ENCODE measurements at regions not wholly inside any gene's neighbourhood (a gene's known extent, or its start where the extent isn't known, plus 50 kb on each side); places are given as distances from the start of the nearest gene placed in this dataset.

- no peak for TF ChIP-seq ZNF138 (CRISPR knock-in tag; conservative IDR thresholded peaks at IDR 0.05)
- TF ChIP-seq ATF2 (CRISPR knock-in tag; IDR thresholded peaks at IDR 0.05; ENCODE audit: borderline replicate concordance, low read depth) = no peak
- no peak for TF ChIP-seq EMX1 (CRISPR knock-in tag; IDR thresholded peaks at IDR 0.05)
These were observed 134.6 kb downstream of the SPATA19 start (continued) for GRCh38 chr11:133710681-133711240.

GRCh38 chr11:133710241-133710640 lies 135.1 kb downstream of the SPATA19 start:
- DNase-seq (ENCODE audit: low spot score) = no peak
- TF ChIP-seq ZSCAN18 (CRISPR knock-in tag; IDR thresholded peaks at IDR 0.05) (no peak), SMAD3 (CRISPR knock-in tag; IDR thresholded peaks at IDR 0.05; ENCODE audit: borderline replicate concordance) (no peak), TEAD1 (CRISPR knock-in tag; IDR thresholded peaks at IDR 0.05) (no peak)
- peaks cover 29% of the 10 kb centered on the region for H3K27me3 Mint-ChIP-seq (ENCODE audit: low read depth)
- H3K27ac Mint-ChIP-seq = no peak overlapping the region
- no peaks in the 10 kb centered on the region for H3K9me3 Mint-ChIP-seq
- H3K4me3 Mint-ChIP-seq = no peak overlapping the region
- no peaks in the 10 kb centered on the region for H3K36me3 Mint-ChIP-seq
- ATAC-seq = 0 out of 2 replicates have a peak, but pooled peaks have one; percentile 18
- H3K4me1 Mint-ChIP-seq = peaks cover 18% of the 10 kb centered on the region
- CTCF ChIA-PET = interaction anchor here (1.3 kb wide), 1 partner anchor 111 kb away, joined by 5 read pairs; no protein-coding TSS in a partner anchor
- POLR2A ChIA-PET = no interaction called here

- no peaks in the 10 kb centered on the region for H3K9me3 Mint-ChIP-seq
- DNase-seq (ENCODE audit: low spot score) = no peak
- no peak for TF ChIP-seq ZNF281 (CRISPR knock-in tag; IDR thresholded peaks at IDR 0.05)
- no peak for TF ChIP-seq MYBL2 (CRISPR knock-in tag; IDR thresholded peaks at IDR 0.05)
- TF ChIP-seq FOXP4 (CRISPR knock-in tag; IDR thresholded peaks at IDR 0.05) = no peak
- TF ChIP-seq JAZF1 (CRISPR knock-in tag; IDR thresholded peaks at IDR 0.05) = no peak
- TF ChIP-seq ZNF396 (CRISPR knock-in tag; IDR thresholded peaks at IDR 0.05; ENCODE audit: borderline replicate concordance) = no peak
- no peak for TF ChIP-seq CREB1 (CRISPR knock-in tag; IDR thresholded peaks at IDR 0.05)
- TF ChIP-seq CDX4 (CRISPR knock-in tag; IDR thresholded peaks at IDR 0.05; ENCODE audit: borderline replicate concordance) = no peak
- TF ChIP-seq ZNF317 (CRISPR knock-in tag; IDR thresholded peaks at IDR 0.05; ENCODE audit: borderline replicate concordance, low read depth) = no peak
- no peak for TF ChIP-seq ETV6 (CRISPR knock-in tag; IDR thresholded peaks at IDR 0.05)
- TF ChIP-seq SOX15 (CRISPR knock-in tag; IDR thresholded peaks at IDR 0.05) = no peak
- no peak for TF ChIP-seq TP53 (CRISPR knock-in tag; IDR thresholded peaks at IDR 0.05)
- no peak for TF ChIP-seq ELF4 (CRISPR knock-in tag; IDR thresholded peaks at IDR 0.05; ENCODE audit: low read depth)
- no peak for TF ChIP-seq E2F1 (CRISPR knock-in tag; IDR thresholded peaks at IDR 0.05)
- no peak for TF ChIP-seq ZNF263 (CRISPR knock-in tag; IDR thresholded peaks at IDR 0.05; ENCODE audit: low read depth)
- TF ChIP-seq EMX1 (CRISPR knock-in tag; IDR thresholded peaks at IDR 0.05) = no peak
- no peak for TF ChIP-seq FOXJ3 (CRISPR knock-in tag; IDR thresholded peaks at IDR 0.05; ENCODE audit: borderline replicate concordance)
- H3K4me3 Mint-ChIP-seq = no peak overlapping the region
- CTCF ChIA-PET = no interaction called here
- peaks cover 15% of the 10 kb centered on the region for H3K27me3 Mint-ChIP-seq (ENCODE audit: low read depth)
- POLR2A ChIA-PET = no interaction called here
- H3K4me1 Mint-ChIP-seq = peaks cover 17% of the 10 kb centered on the region
- H3K36me3 Mint-ChIP-seq = no peaks in the 10 kb centered on the region
- H3K27ac Mint-ChIP-seq = no peak overlapping the region
- no peak for ATAC-seq
These were observed 136.7 kb downstream of the SPATA19 start for GRCh38 chr11:133708547-133709051.
